ENCODE measurements at regions not wholly inside any gene's neighbourhood (a gene's known extent, or its start where the extent isn't known, plus 50 kb on each side); places are given as distances from the start of the nearest gene placed in this dataset.

GRCh38 chr17:53979991-53980390, 157.3 kb downstream of the KIF2B start:
- no peak overlapping the region for H3K4me3 ChIP-seq (IDR thresholded peaks at IDR 0.05; ENCODE audit: insufficient read depth, low read depth, low read length)
- H3K4me1 ChIP-seq (ENCODE audit: low read depth, poor library complexity, severe bottlenecking), result no peaks in the 10 kb centered on the region
- no peak overlapping the region for H3K4me2 ChIP-seq
- no peaks in the 10 kb centered on the region for H3K79me2 ChIP-seq (ENCODE audit: insufficient read depth, low read depth)
- no peaks in the 10 kb centered on the region for H3K27me3 ChIP-seq (ENCODE audit: insufficient read depth, low read depth)
- H2AFZ ChIP-seq (ENCODE audit: low read depth), result no peak overlapping the region
- no peaks in the 10 kb centered on the region for H4K20me1 ChIP-seq (ENCODE audit: insufficient read depth)
- no peak overlapping the region for H3K27ac ChIP-seq
- TF ChIP-seq, protein P1, sequence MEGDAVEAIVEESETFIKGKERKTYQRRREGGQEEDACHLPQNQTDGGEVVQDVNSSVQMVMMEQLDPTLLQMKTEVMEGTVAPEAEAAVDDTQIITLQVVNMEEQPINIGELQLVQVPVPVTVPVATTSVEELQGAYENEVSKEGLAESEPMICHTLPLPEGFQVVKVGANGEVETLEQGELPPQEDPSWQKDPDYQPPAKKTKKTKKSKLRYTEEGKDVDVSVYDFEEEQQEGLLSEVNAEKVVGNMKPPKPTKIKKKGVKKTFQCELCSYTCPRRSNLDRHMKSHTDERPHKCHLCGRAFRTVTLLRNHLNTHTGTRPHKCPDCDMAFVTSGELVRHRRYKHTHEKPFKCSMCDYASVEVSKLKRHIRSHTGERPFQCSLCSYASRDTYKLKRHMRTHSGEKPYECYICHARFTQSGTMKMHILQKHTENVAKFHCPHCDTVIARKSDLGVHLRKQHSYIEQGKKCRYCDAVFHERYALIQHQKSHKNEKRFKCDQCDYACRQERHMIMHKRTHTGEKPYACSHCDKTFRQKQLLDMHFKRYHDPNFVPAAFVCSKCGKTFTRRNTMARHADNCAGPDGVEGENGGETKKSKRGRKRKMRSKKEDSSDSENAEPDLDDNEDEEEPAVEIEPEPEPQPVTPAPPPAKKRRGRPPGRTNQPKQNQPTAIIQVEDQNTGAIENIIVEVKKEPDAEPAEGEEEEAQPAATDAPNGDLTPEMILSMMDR (conservative IDR thresholded peaks at IDR 0.05; ENCODE audit: low read depth, low read length), result no peak
- no peaks in the 10 kb centered on the region for H3K36me3 ChIP-seq (ENCODE audit: insufficient read depth)
- H3K9ac ChIP-seq, result no peak overlapping the region

DNA sequence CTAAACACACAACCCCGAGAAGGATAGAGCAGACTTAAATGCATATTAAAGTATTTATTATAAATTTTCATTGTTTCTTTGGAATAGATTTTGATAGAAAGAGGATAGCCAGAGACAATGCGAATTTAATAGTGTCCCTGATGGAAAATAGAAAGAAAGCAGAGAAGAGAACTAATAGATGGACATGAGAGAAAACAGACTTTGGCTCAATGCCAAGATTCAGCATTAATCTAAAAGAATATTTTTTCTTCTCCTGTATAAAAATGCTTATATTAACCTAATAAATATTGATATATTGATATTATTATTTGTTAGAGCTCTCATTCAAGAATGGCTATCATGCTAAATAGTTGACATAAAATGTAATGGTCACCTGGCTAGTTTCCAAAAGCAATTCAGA, 173.4 kb downstream of the KIF2B start:
- no peak overlapping the region for H2AFZ ChIP-seq (ENCODE audit: low read depth)
- H3K79me2 ChIP-seq (ENCODE audit: insufficient read depth, low read depth), result no peaks in the 10 kb centered on the region
- H3K27ac ChIP-seq, result no peak overlapping the region
- H3K4me1 ChIP-seq (ENCODE audit: low read depth, poor library complexity, severe bottlenecking), result no peaks in the 10 kb centered on the region
- H3K36me3 ChIP-seq (ENCODE audit: insufficient read depth), result no peaks in the 10 kb centered on the region
- no peak overlapping the region for H3K4me3 ChIP-seq (IDR thresholded peaks at IDR 0.05; ENCODE audit: insufficient read depth, low read depth, low read length)
- TF ChIP-seq, protein P1 (conservative IDR thresholded peaks at IDR 0.05; ENCODE audit: low read depth, low read length), result no peak
- no peak overlapping the region for H3K4me2 ChIP-seq
- no peaks in the 10 kb centered on the region; the same call in 1 of the 2 replicates for H4K20me1 ChIP-seq (ENCODE audit: insufficient read depth)
- H3K9ac ChIP-seq, result no peak overlapping the region
- H3K27me3 ChIP-seq (ENCODE audit: insufficient read depth, low read depth), result no peaks in the 10 kb centered on the region

DNA sequence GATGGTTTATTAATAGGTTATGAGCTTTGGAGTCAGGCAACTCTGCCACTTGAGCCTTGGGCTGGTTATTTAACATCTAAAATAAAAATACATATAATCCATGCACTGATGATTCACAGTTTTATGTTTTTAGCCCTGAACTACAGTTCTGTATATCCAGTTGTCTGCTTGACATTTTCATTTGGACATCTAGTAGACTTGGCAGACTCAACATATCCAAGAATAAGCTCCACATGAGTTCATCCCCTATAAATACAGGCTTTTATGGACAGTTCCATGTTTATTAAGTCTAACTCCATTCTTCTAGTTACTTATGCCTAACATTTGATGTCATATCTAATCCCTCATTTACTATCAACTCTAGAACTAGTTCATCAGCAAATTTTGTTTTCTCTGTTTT, 174.2 kb downstream of the KIF2B start:
- Histone ChIP-seq H3K4me2 (no peak overlapping the region), H2AFZ (ENCODE audit: low read depth) (no peak overlapping the region), H3K79me2 (ENCODE audit: insufficient read depth, low read depth) (no peaks in the 10 kb centered on the region), H3K4me3 (IDR thresholded peaks at IDR 0.05; ENCODE audit: insufficient read depth, low read depth, low read length) (no peak overlapping the region), H3K9ac (no peak overlapping the region), H3K4me1 (ENCODE audit: low read depth, poor library complexity, severe bottlenecking) (no peaks in the 10 kb centered on the region), H3K27ac (no peak overlapping the region), H4K20me1 (ENCODE audit: insufficient read depth) (no peaks in the 10 kb centered on the region; the same call in 1 of the 2 replicates), H3K36me3 (ENCODE audit: insufficient read depth) (no peaks in the 10 kb centered on the region), H3K27me3 (ENCODE audit: insufficient read depth, low read depth) (no peaks in the 10 kb centered on the region)
- TF ChIP-seq, protein P1 (conservative IDR thresholded peaks at IDR 0.05; ENCODE audit: low read depth, low read length), result no peak

- Histone ChIP-seq H2AFZ (ENCODE audit: low read depth) (no peak overlapping the region), H3K36me3 (ENCODE audit: insufficient read depth) (no peaks in the 10 kb centered on the region), H3K4me3 (IDR thresholded peaks at IDR 0.05; ENCODE audit: insufficient read depth, low read depth, low read length) (no peak overlapping the region), H3K4me1 (ENCODE audit: low read depth, poor library complexity, severe bottlenecking) (no peaks in the 10 kb centered on the region), H4K20me1 (ENCODE audit: insufficient read depth) (no peaks in the 10 kb centered on the region), H3K9ac (no peak overlapping the region), H3K79me2 (ENCODE audit: insufficient read depth, low read depth) (no peaks in the 10 kb centered on the region), H3K4me2 (no peak overlapping the region), H3K27ac (no peak overlapping the region), H3K27me3 (ENCODE audit: insufficient read depth, low read depth) (no peaks in the 10 kb centered on the region)
- TF ChIP-seq, protein P1 (conservative IDR thresholded peaks at IDR 0.05; ENCODE audit: low read depth, low read length), result no peak
Observed at GRCh38 chr17:54007855-54008254, 185.1 kb downstream of the KIF2B start.

Measured in KMS-11 (cell line).